Left renal pelvis (tissue), 4 donors: ENCODE measurements at regions not wholly inside any gene's neighbourhood (a gene's known extent, or its start where the extent isn't known, plus 50 kb on each side); places are given as distances from the start of the nearest gene placed in this dataset.

Experiments
- DNase-seq, 4 donors: peaks; one replicate each; pipeline ENCODE4 v3.0.0-alpha.2; 2013; ENCODE audit warnings: low read depth in 4 of 4, low spot score in 3 of 4

DNA sequence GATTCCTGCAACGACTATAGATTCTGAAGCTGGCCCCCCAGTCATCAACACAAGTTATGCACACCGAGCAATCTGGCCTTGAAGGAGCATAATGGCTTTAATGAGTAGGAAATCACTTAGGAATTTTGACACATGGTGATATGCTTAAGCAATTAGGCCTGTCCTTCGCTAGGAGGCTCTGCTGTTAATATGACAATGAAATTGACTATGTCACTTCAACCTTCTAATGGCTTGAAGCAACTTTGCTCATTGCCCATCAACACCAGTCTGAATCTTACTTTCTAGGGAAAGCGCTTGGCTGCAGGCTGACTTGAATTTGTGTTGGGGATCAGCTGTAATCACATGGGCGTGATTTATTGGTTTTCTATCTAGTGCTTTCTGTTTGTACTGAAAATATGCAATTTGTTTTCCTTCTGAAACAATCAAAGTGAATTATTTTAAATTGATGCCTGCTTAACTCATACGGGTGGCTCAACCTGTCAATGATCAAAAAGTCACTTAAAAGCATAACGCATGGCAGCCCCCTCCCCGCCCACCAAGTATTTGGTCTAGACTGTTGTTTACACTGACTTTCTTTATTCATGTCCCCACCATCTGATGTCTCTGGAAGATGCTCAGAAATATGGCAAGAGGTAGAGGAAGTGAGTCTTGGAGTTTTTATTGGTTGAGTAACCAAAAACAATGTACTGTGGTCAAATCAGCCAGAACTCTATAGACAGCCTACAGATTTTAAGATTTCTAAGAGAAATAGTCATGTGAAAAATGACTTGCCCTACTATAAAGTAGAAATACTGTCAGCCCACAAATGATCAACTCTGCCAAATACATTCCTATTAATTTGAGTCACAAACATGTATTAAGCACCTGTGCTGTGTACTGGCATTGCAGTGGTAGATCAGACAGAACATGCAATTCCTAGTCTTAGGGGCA, 344.9 kb downstream of the RBM43 start:
- DNase-seq: no peak

DNA sequence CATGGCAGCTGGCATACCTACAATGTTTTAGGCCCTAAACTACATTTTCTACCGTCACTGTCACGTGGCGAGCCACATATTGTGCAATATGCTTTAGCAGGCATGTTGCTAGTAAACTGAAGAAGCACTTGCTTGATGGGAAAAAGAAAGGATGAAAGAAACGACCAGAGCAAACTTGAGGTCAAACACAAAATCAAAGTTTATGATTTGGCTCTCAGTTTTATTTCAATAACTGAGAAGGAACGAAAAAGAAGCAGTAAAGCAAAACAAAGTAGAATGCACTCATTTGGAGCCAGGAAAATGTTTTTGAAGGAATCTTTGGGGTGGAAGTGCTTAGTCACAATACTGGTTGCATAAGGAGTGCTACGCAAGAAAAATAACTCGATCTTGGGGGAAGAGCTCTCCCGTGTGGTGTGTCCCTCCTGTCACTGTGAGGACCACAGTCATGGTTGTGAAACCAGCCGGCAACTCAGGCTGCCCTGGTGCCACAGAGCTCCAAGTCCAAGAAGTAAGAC, 349.8 kb downstream of the RBM43 start:
- DNase-seq: peak in 1 of 4 donors; percentile 2

DNA sequence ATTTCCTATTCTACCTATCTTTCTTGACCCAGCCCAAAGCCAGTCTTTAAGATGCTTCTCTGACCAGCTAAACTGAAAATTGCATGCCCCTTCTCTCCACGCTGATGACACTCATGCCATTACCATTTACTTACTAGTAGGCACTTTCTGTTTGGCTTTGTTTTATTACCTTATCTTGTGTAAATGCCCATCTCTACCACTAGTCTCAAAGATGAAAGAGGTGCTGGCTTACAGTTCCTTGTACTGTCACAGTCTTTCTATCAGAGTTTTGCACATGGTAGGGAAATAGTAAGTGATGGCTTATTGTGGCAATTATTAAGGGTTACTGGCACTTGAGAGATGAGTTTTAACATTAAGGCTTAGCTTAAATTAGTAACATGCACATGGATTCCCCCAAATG, 352.1 kb downstream of the RBM43 start:
- DNase-seq: no peak

DNA sequence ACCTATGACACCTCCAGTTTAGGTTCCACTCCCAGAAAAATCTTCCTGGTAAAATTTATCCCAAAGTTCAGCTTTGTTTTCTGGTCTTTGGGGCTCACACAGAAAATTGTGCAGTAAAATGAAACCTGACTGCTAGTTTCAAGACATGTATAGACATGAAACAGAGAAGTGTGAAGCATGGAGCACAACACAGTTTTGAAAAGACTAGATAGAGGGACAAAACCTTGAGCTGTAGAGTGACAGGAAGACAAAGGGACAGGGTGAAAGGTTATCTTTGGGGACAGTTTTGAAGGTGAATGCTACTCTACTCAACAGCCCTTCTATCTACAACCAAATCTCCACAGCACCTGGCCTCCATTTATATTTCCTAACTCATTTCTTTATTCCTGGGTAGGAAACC, 352.6 kb downstream of the RBM43 start:
- DNase-seq: no peak

DNA sequence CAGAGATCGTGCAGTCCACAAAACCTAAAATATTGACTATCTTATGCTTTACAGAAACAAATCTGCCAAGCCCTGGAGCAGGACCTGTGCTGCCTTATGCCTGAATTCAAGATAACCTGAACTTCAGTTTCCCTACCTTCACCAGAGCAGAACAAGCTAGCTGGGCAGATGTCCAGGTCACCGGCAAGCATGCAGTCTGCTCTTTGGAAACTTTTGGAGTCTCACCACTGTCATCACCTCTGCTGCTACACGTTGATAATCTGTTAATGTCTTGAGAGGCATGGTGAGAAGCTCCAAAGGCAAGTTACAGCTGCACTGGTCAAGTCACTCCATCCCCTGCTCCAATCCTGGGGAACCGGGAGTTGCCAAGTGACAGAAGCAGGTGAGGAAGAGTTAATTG, 354.2 kb downstream of the RBM43 start:
- no peak for DNase-seq

DNA sequence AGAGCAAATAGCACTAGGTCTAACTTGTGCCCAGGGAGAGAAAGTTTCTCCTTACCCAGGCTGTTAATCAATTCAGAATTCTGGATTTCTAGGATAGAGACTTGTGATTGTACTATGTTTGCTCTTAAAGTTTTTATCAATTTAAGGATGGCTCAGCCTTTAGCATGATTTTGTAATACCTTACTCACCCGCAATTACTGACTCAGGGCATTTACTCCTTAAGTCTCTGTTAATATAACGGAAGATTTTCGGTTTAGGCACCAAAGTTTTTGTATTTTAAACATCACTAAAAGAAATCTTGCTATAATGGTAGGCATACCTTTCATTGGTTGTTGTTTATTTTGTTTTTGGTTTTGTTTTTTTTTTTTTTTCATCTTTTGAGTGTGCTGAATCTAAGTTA, 358.2 kb downstream of the RBM43 start:
- DNase-seq: no peak

DNA sequence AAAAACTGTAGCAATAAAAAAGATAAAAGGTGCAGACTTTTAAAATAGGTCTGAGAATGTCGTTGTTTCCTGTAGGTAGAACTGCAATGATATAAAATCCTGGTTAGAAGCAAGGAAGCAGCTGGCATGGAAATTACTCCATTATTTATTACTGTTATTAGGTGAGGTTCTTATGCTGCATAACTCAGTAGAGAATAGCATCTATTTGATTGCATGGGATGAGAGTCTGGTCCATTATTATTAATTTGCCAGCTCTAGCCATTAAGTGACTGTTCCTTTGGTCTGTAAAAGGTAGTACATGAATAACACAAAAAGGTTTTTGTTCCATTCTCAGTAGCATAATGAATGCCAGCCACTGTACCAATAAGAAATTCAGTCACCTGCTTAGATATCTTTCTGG, 358.6 kb downstream of the RBM43 start:
- DNase-seq: no peak

DNA sequence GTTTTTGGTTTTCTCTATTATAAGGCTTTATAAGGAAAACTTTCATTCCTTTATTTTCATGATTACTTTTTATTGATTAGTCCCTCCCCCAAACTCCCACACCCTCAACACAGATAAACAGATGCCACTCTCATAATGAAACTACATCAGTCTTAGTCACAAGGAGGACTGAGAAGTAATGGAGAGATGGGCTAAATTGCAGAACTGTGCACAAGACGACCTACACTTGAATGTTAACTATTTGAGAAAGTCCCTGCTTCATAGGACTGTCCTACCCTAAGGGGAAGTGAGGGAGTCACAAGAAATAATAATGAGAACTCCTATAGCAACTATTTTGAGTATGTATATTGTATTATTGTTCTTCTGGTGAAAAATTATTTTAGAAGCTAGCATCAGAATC, 360.8 kb downstream of the RBM43 start:
- no peak for DNase-seq

DNA sequence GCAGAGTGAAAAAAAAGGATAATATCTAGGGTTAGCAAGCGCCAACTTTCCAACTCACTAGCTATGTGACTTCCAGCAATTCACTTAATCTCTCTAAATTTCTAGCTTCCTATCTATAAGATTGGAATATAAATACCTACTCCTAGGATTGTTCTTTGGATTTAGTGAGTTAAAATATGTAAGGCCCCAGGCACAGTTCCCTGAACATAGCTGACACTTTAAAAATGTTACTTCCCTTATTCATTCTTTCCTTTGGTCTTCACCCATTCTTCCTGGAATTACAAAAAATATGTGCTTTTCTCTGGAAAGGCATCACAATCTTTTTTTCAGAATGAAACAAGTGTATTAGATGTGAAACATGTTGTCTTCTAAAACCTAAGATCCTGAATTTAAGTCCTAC, 365.7 kb downstream of the RBM43 start:
- DNase-seq: no peak

DNA sequence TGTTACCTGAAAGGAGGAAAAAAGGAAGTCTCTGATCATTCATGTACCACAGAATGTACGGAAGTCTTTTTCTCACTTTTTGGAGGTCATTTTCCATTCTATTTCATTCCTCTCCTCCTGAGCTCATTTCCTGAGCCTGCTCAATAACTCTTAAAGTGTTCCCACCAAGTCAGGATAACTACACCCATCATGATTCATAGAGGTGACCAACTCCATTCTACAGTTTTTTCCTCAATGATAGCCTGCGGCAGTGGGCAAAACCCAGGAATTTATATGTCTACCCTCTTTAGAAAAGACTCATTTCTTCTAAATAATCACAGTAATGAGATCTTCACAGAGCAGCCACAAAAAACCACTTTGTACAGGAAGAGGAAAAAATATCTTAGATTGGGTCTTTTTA, 372.5 kb downstream of the RBM43 start:
- no peak for DNase-seq

DNA sequence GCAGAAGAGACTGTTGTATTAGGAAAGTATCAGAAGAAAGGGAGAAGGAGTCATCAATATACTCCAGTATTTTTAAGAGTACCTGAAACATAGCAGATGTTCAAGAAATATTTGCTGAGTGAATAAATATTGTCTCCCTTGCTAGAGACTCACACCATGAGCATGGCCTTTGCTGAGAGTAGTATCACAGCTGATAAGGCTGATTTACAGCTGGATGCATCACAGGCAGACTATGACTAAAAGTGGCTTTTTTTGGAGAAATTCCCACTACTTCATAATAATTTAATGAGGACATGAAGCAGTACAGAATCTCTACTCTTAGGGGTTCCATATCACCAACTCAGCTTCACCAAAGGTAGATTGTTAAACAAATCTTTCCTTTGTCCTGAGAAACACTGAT, 373.3 kb downstream of the RBM43 start:
- DNase-seq: no peak

DNA sequence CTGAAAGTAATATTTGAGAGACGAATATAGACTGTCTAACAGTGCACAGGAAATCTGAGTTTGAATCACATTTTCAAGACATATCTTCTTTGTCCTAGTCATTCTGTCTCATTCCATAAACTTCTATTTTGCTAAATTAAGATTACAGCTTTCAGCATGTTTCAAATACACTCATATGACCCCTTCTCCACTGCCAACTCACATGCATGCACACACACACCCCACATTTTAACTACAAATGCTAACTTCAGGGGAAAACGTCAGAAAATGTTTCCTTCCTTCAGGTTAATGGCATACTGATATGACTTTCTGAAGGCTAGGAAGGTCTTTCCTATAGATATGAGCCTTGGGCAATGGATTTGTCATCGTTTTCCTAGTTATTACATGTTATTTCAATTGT, 373.7 kb downstream of the RBM43 start:
- DNase-seq: no peak

DNA sequence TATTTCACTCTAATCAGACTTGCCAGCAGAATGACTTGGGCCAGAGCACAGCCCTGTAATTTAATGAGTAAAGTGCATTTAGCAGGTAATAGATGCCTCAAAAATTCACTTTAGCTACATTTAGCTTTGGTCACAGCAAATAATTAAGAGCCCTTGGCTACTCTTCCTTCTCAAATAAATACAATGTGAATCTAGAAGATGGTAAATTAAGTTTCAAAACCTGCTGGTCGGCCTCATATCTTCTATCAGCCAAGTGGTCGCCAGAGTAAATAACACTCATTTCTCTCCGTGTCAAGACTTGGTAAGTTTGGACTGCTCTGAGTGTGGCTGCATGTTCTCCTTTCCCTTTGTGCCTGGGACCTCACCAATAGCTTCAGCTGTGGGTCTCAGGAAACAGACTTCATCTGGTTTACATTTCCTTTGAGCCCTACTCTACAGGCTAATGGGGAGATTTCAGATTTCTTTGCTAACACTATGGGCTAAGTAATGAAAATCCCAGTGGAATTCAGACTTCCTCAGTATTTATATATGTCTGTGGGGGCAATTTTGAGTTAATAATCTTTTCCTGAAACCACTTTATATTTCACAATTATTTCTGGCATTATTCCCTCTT, 375.8 kb downstream of the RBM43 start:
- no peak for DNase-seq

DNA sequence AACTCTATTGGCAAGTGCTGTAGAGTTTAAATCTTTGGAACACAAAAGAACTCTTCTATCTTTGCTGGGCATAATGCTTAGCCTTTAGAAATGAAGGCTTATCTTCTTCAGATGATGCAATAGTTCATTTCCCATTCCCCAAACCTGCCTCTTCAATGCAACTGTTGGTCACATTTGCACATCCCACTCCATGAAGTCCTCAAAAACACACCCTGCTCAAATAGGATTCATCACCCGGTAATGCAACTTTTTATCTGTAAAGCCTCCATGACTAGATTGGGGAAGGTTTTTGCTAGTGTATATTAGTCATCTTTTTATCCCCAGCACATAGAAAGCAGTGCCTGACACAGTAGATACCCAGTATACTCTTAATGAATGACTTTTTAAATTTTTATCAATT, 376.4 kb downstream of the RBM43 start:
- DNase-seq: no peak

DNA sequence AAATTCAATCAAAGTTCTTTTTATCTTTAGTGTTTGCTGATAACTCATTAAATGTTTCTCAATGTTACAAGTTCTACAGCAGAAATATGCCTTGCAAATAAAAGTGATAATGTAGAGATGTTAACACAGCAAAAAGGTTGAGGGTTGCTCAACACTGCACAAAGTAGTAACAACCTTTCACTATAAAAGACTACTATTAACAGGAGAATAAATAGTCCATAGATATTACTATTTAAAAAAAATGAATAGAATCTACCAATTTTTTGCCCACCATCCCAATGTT, 378.1 kb downstream of the RBM43 start:
- DNase-seq: no peak

DNA sequence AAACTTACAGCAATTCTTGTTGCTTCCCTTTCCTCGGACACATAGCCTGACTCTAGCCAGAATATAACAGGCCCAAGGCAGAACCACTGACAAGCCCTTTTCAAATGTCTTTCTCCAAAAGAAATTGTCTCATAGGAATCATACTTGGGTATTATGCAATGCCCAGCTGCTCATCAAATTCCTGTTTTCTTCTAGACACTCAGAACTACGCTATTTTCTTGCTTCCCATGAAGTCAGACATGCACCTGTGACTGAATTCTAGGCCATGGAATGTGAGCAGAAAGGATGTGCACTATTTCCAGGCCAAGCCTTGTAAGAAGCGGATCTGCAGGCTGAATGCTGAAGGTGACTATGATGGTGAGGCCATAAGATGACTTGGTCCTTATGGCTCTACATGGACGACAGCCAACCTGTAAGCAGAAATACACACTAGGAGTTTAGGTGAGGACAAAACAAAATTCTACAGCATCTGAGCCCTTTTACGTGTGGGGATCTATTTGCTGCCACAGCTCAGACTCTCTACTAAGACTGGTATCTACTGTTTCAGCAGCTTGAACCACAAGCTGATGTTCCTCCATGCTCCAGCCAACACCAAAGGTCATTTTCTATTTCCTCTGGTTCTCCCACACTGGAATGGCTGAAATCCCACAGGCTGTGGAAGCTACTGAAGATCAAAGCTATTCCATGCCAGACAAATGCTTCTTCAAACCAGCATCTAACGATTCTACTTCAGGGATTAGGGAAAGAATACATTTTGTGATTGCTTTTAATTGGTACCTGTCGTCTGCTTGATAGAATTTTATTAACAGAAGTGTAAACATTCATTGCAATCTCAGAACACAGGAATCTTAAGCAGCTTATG, 378.7 kb downstream of the RBM43 start:
- DNase-seq: no peak

DNA sequence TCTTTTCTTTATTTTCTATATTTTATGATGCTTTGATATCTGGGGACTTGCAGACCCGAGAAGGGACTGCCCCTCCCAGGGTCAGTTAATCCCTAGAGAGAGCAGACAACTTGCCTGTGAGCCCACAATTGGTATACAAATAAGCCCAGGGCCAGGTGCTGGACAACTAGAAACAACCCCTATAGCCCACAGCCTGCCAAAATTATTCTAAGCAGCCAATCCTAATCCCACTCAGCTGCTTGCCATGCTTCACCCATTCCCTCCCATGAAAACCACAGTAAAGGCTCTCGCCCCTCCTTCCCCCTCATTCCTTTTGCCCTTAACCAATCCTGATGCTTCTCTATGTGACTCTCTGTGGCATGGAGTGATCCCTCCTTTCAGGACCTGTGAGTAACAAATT, 380.7 kb downstream of the RBM43 start:
- DNase-seq: no peak

DNA sequence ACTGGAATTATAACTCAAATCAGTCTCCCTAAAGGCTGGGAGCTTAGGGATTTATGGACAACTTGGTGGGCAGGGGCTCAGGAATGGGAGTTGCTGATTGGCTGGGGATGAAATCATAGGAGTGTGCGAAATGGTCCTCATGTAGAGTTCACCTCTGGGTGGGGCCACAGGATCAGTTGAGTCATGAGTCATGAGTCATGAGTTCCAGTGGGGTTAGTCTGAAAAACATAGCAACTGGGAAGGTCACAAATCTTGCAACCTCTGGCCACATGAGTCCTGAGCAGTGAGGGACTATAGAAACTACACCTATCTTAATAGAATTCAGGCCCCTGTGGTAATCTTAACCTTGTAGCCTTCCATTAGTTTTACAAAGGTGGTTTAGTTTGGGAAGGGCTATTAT, 383.3 kb downstream of the RBM43 start:
- DNase-seq: no peak

DNA sequence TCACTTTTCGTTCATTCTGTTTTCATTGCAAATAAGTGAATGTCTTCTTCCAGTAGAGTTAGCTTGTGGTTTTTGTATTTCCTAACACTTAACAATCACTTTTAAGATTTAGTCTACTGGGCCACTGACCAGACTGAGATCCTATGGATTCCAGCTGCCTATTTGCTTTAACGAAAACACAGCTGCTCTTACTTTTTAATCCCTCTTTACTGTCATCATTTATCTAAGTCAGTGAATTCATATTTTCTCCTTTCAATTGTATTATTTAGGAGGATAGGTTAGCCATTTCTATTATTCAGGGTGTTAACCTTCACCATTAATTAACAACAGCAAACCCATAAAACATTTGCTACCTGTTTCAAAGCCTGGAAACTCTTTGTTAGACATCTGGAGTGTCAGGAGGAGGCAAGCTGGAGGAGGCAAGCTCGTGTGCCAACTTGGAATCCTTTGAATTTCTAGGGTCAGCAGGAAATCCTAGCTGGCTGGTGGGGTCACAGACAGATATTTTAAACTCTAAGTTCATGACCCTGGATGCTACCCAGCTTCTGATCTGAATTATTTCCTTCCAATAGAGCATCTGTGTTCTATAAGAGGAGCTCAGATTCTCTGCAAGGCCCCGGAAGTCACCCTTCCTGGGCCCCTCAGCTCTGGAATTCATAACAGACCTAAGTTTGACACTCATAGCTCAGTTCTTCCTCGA, 385.3 kb downstream of the RBM43 start:
- peak in 1 of 4 donors; percentile 38 for DNase-seq

DNA sequence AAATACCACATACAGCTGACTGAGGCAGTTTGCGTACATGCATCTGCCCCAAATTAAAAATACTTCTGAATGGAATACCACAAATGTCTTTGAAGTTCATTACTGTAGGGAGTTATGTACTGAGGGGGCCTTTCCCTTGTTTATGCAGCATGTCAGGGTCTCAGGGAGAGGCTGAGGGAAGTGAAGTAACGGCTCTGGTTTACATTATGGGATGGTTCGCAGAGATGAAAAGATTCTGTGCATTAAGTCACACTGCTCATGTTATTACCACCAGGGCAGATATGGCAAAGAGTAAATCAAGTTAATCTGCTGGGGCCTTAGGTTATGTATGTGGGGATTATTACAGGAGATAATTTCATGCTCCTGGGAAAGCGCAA, 385.9 kb upstream of the RND3 start:
- peak in 1 of 4 donors; percentile 14 for DNase-seq
